ENCODE measurements at regions not wholly inside any gene's neighbourhood (a gene's known extent, or its start where the extent isn't known, plus 50 kb on each side); places are given as distances from the start of the nearest gene placed in this dataset.

DNA sequence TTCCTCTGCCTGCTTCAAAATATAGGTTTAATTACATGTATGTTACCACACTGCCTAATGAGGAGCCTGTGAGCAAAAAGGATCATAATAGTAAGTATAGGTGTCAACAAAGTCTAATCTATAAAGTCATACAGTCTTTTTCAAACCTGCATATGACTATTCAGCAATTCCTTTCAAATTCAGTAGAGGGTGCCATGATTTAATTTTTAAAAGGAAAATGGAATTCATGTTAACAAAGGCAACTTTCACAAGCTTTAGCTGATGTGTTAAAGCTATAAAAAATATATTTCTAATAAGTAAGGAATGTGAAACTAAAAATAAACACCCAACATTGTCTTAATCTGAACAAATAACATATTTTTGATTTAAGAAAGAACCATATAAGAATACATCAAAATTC lies 52.1 kb downstream of the MPP7 start:
- DNase-seq = no peak

DNA sequence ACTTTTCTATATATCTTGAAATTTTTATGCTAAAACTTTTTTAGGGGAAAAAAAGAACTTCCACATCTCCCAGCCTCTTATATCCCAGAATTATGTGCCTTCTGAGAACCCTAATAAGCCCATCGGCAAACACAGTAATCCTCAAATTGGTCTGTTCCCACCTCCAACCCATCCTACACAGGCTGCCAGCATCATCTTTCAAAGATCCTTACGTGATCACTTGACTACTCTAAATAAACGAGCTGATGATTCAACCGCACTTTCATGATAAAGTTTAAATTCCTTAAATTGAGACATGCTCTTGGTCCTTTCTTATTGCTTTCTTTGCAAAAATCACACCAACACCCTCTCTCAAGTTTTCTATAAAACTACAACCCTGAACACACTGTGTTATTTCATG lies 52.5 kb downstream of the MPP7 start:
- no peak for DNase-seq

DNA sequence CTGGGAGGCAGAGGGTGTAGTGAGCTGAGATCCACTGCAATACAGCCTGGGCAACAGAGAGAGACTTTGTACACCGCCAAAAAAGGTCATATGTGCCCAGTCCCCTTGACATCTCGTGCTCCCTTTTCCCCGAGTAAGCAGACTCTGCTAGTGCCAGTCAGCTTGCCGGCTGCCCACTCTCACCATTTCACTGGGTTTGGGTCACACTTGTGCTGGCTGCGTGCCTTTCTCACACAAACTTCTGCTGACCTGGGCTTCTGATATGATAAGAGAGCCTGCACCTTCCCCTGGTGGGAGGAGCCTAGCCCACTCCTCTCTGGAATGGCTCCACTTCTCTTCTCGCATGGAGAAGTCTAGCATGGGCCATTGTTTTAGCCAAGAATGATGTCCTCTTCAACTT lies 53.4 kb downstream of the MPP7 start:
- no peak for DNase-seq

DNA sequence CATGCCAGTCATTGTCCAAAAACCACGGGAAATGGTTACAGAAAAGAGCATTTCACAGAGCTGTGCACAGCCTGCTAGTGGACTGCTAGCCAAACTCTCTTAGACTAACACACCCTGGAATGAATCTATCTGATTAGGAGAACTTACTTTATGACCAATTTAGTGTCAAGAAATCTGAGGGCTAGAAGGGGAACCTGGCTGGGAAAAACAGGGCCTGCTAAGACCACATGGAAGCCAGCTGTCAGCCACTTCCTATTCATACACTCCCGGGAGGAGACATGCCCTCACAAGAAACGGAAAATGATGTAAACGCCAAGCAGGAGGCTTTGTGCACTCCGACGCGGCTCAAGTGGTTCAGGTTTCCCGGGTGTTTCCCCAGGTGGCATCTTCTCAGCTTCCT lies 54.8 kb downstream of the MPP7 start:
- no peak for DNase-seq

DNA sequence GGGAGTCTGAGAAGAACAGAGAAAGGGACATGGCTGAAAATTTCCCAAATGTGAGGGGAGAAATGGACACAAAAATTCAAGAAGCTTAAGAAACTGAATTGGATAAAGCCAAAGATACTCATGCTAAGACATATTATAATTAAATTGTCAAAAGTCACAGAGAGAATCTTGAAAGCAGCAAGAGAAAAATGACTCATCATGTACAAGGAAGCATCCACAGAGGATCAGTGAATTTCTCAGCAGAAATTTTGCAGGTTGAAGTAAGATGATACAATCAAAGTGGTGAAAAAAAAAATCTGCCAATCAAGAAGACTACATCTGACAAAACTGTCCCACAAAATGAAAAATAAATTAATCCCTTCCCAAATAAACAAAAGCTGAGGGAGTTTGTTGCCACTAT lies 56.8 kb downstream of the MPP7 start:
- no peak for DNase-seq

DNA sequence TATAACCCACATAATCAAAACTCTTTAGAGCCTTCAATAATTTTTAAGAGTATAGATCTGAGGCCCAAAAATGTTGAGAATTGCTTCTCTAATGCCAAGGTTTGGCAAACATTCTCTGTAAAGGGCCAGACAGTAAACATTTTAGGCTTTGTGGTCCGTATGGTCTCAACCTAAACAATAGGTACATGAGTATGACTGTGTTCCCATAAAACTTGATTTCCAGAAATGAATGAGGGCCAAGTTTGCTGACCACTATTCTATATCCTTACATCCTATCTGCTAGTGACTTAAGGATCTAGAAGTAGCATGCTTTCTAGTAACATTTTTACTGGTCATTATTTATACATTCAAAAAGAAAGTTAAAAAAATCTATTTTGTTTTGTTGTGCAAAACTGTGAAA lies 58.9 kb downstream of the MPP7 start:
- no peak for DNase-seq

DNA sequence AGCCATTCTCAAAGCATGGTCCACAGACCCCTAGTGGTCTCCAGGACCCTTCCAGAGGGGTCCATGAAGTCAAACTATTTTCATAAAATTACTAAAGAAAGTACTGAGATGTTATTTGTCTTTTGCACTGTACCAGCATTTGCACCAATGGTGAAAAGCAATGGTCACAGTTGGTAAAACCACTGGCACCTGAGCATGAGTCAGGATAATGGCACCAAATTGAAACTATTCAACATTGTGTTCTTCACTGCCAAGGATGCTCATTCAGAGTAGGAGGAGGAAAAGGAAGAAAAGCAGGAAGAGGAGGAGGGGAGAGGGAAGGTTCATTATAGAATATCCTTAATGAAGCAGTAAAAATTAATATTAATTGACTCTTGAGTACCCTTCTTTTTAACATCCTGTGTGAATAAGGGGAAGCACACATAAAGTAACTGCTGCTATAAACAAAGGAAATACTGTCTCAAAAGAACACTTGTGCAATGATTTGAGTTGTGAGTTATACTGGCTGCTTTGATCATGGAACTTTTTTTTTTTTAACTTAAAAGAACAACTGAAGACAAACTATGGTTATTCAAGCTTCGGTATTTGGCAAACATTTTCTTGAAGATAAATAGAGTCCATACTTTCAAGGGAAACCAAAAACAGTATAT lies 60.2 kb downstream of the MPP7 start:
- no peak for DNase-seq

DNA sequence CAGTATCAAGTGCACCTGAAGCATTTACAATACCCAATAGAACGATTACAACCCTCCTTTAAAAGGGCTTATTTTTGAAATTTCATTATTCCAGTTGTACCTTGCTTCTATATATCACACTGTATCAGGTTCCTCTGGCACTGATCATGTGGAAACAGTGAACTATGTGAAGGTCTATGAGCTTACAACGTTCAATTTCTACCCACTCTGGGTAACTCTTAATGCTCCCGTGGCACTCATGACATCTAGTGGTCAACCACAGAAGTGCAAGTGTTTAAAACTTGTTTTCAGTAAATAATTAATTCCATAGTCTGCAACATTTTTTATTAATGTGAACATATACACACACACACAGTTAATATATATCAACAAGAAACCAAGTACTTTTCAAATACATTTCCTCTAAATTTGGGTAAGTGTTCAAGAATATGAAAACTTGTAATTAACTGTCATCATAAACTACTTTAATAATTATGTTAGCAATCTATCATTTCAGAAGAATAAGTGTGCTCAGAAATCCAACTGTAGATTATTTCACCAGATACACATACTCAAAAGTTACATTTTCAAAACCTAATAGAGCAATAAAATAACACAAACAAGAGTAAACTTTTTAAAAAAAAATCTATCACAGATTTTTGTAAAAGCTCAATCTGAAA lies 61.0 kb downstream of the MPP7 start:
- peak; percentile 57 for DNase-seq

DNA sequence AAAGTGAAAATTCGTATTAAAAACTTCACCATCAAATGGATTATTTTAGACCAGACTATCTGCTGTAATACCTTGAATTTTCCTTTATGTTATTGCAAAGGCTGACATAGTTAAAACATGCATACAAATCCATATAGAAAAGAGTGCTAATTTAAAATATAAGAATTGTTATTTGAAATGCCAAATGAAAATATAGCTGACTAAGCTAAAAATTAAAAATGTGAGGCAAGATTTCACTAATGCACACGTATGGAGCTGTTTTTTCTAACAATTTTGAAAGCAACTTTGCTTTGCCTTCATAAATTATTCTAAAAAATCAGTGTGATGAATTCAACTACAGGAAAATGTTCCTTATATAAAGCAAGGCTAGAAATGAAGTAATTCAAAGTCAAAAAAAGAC lies 62.5 kb downstream of the MPP7 start:
- no peak for DNase-seq

DNA sequence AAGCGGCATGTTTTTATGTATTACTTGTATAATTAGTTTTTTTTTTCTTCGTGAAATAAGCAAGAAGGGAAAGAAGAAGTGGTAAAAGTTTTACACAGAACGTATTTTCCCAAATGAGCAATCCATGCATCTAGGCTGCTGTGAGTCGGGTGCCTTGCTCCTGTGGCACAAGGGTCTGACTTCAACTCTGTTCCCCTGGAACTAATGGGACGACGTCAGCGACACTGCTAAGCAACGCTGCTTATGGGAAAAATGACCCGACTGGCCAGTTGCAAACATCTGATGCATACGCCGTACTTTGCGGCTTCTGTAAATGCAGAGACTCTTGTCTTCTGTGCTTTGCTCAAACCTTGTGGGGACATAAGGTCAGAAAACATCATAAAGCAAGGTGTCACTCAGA lies 66.3 kb downstream of the MPP7 start:
- DNase-seq = no peak

DNA sequence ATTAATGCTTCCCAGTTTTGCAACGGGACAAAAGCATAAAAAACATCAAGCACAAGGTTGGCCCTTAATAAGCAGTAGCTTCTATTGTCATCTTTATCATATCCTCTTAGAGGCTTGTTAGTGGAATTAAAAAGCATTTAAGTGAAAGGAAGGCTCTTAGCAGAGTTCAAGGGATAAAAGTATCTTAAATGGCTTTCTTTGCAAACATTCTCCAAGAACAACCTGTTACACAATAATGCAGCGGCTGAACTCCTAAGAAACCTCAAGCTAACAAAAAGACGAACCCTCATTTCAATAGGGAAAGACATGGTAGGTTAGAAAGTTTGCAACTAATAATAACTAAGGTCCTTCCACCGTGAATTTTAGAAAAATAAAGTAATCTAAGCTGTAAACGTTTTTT lies 82.1 kb downstream of the MPP7 start:
- DNase-seq = no peak

DNA sequence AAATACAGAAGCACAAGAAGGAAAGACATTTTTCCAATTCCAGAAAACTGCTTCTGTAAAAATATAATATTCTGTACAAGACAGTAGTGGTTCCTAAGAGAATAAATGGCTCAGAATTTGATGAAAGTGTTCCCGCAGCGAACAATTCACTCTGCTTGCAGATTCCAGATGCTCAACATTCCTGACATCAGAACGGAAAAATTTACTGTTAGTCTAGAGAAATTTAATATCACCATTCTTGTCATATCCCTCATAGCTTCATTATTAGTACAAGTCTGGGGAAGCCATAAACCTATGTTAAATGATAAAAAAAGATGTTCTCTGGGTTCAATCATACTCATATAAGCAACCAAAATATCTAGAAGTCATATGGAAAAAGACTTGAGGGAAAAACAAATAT lies 83.6 kb downstream of the MPP7 start:
- DNase-seq = no peak

DNA sequence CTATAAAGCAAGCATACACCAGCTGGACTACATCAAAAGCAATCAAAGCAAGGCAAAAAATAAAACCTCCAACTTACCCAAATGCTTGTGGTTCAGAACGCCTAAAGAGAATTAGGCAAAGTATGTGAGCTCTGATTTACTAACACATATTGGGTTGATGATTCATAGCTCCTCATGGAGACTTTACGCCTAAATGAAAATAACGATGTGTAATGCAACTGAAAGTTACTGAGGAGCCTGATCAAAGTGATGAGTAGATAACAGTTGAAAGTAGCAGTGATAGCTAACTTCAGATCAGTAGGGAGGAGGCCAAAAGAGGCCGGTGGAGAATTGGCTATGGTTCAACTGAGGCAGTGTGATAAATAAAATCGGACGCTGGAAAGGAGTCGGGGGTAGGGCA lies 85.0 kb downstream of the MPP7 start:
- no peak for DNase-seq

DNA sequence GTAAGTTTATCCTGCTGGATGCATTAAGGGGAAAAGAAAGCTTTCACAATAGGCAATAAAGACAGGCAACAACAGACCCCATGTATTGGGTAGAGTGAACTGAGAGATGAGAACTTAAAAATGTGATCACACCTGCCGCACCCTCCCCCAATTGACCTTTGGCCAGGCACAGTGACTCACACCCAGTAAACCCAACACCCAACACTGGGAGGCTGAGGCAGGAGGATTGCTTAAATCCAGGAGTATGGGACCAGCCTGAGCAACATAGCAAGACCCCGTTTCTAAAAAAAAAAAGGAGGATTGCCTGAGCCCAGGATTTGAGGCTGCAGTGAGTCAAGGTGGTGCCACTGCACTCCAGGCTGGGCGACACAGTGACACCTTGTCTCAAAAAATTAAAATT lies 86.9 kb downstream of the MPP7 start:
- DNase-seq = no peak

DNA sequence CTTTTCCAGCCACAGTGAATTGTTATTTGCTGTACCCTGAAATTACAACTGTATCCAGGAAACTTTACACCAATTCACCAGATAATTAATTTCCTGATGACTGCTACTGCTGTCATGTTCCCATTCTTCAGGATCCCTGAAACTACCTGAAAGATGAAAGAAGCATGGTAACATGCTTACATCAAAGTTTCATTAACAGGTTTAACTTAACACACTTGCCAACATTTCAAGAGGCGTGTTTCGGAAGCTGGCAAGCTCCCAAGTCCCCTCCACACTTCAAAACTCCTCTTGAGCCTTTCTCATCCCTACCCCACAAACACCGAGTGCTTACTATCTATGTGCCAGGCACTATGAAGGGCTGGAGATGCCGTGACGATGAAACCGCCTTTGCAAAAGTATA lies 88.6 kb downstream of the MPP7 start:
- DNase-seq = peak; percentile 19

DNA sequence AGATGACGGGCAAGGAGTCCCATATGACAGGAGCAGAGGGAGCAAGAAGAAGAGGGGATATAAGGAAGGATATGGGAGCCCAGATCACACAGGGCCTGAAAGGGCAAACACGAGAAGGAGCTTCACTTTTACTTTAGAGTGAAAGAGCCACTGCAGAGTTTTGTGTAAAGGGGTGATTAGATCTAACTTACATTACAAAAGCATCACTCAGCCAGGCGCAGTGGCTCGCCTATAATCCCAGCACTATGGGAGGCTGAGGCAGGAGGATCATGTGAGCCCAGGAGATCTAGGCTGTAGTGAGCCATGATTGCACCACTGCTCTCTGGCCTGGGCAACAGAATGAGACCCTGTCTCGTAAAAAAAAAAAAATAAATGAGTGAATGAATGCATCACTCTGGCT lies 91.1 kb downstream of the MPP7 start:
- DNase-seq = no peak

DNA sequence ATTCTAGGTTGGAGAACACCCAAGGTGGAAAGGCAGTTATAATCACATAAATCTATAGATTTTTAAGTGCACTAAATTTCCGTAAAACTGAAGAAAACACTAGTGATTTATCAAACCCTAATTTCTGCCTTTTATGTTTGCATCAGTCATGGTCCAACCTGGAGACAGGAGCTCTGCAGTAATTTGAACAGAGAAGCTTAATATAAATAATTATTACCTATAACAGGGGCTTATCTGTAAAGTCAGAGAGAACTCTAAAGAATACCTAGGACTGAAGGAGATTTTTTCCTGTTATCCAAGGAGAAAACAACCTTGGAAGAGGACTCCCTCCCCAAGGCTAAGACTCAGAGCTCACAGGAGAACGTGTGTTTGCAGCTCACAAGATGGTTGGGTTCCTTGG lies 95.1 kb downstream of the MPP7 start:
- no peak for DNase-seq

DNA sequence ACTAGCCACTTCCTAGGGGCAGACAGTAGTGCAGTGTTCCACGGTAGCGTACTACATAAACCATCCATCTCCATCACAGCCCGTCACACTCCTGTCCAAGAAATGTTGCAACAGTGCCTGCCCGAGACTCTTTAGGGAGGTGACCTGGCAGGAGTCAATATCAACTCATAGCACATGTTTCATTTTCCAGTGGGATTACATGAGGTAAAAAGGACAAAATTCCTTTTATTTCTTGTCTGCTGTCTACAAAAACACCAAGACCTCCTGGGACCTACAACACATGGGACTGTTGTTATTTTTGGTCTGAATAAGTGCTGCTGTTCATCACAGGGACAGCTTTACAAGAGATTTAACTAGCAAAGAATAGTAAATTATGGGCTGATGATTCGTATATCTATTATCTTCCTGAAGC lies 99.9 kb downstream of the MPP7 start:
- no peak for DNase-seq

DNA sequence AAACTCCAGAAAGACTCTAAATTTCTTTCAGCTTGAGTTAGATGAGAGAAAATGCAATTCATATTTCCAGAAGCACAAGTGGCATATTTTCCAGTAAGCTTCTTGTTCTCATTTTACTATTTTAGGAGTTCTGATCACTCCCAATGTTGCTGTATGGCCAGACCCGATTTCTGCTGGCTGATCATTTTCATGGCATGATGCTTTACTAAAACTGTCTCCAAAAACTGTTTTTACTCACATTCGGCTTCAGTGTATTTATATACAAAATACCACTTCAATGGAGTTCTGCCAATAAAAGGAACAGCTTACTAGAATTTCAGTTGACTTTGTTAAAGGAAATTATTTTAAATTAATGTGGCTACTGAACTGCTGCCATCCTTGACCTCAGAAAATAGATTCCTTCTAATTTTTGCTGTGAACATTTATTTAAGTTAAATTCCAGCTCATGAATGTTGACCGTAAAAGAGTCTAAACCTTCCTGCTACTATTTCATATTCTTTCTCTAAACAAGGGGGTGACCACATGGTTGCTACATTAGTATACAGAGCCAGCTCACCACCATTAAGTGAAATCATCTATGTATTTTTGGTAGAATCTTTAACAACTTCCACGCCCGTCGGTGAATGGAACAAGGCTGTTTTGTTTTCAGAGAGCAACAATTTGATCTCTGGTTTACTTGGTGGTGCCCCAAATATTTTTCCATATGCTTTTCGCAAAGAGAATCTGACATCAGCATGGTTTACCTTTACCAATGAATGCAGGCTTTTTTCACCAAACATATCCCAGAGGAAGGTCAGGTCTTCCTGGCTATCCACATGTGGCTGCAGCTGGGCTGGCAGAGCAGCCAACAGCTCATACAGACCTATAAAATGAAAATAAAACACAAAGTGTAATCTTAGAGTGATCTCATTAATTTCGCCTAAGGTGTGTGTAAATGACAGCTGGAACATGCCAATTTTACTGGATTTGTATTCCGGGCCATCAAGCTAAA lies 101.2 kb downstream of the MPP7 start:
- no peak for DNase-seq

DNA sequence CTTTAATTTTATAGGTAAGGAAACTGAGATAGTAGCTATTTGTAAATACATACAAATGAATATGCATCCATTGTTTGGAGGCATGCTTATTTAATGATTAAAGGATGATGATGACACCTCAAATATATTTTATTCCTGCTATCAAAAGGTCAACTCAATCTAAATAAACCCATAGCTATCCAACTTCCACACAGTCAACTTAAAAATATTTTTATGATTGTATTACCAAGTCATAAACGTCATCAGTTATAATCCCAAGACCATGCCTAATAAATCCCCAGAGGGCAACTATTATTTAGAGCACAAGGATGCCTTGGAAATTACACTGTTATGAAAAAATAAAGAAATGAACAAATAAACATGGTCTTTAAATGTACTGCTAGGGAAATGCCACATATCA lies 102.1 kb downstream of the MPP7 start:
- DNase-seq = no peak

DNA sequence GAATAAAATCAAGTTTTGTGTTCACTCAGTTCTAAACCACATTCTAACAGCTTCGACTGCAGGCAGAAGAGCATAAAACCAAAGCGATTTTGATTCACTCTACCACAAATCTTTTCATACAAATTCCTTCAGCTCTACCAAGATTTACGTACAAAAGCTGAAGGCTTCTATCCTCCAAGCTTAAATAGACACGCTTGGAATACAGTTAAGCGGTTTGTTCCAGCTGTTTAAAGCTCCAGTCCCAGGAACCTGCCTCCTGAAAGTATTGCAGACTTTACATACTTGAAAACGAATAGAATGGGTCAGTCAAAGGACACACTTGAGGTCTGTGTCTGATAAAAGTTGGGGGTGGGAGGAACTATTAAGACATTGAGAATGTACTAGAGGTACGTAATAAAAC lies 102.9 kb downstream of the MPP7 start:
- no peak for DNase-seq

DNA sequence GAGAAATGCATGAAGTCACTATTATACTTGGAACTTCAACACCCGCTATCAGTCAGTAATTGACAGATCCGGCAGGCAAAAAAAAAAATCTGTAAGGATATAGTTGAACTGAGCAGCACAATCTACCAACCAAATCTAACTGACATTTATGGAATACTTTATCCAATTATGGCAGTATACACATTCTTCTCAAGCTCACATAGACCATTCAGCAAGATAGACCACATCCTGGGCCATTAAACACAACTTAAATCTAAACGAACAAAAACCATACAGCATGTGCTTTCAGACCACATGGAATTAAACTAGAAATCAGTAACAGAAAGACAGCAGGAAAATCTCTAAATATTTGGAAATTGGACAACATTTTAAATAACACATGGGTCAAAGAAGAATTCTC lies 112.7 kb downstream of the MPP7 start:
- no peak for DNase-seq

DNA sequence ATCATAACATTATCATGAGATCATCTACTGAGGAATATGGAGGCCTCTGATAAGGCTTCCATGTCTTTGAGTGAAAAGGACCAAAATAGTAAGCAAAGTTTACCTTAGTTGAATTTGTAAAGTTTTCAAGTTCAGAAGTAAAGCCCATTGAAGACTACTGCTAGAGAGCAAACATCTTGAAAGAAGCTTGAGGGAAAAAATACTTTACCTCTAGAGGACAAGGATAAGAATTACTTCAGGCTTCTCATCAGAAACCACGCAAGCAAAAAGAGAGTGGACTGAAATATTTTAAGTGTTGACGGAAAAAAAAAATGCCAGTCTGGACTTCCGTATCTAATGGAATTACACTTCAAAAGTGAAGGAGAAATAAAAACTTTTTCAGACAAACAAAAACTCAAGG lies 114.3 kb downstream of the MPP7 start:
- no peak for DNase-seq
